T47D (cell line): ENCODE measurements at regions not wholly inside any gene's neighbourhood (a gene's known extent, or its start where the extent isn't known, plus 50 kb on each side); places are given as distances from the start of the nearest gene placed in this dataset.

Source experiments
- DNase-seq, 2 experiments: peaks; one replicate each; pipeline versions ENCODE4 v3.0.0 to v3.0.0-alpha.2; 2011 to 2012; ENCODE audit warnings: low read depth in 1 of 2, low spot score in 1 of 2
- JUND ChIP-seq: IDR thresholded peaks from 2 replicates; pipeline ENCODE4 v1.6.1; 2012; ENCODE audit warnings: low read depth
- in situ Hi-C: cut with HindIII; loops from 2 replicates; pipeline ENCODE4 v1.10.0; 2016; ENCODE audit warnings: low sequenced_read_pairs, low pct_unique_long_range_greater_than_20kb

- in situ Hi-C loops: no loop called here
Observed at GRCh38 chr20:48544402-48545339, 283.1 kb downstream of the PREX1 start.

GRCh38 chr20:48541581-48542071 is 286.2 kb downstream of the PREX1 start:
- no peak for DNase-seq
- in situ Hi-C loops: no loop called here
- no peak for TF ChIP-seq JUND

More at GRCh38 chr20:48544402-48545339, 283.1 kb downstream of the PREX1 start:
- no peak for TF ChIP-seq JUND
- peak in 1 of 2 experiments; percentile 40 for DNase-seq

- DNase-seq: no peak
- in situ Hi-C loops: no loop called here
- TF ChIP-seq JUND: no peak
Observed at GRCh38 chr20:48538856-48539255, 288.9 kb downstream of the PREX1 start.

DNA sequence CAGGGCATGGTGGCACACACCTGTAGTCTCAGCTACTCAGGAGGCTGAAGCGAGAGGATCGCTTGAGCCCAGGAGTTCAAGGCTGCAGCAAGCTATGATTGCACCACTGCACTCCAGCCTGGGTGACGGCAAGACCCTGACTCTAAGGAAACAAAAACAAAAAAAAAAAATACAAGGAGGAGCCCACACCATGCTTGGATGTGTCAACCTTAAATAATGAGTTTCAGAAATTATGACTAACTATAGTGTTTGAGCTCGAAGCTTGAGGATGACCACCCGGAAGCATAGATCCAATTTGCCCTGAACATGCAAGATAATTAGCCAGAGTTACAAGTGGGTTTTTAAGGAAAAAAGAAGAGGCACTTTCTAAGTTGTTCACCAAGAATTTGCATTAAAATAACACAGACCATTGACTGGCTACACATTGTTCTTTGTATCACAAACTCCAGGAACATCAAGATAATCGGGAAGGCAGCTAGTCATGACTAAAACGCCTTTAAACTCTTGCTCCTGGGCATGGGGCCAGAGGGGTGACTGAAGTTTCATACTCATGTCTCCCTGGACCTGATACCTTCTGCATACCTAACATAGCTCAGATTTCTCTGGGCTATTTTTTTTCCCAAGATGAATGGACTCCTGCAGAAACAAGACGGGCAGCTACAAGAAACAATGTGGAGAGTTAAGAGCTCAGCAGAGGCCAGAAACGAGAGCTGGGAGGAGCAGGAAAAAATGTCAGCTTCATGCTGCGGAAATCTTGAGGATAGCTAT is 289.6 kb downstream of the PREX1 start:
- peak in 1 of 2 experiments; percentile 13 for DNase-seq
- TF ChIP-seq JUND: no peak
- in situ Hi-C loops: no loop called here

DNA sequence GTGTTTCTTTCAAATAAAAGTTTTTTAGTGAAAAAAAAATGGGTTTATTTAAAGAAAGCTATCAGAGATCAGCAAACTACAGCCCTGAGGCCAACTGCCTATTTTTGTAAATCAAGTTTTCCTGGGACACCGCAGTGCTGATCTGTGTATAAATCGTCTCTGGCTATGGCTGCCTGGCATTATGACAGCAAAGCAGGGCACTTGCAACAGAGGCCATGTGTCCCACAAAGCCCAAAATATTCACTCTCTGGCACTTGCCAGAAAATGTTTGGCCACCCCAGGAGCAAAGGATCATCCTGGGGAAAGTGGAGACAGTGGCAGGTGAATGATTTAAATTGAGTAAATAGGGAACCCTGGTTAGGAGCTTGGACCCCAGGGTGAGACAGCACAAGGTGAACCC is 291.6 kb downstream of the PREX1 start:
- in situ Hi-C loops: no loop called here
- no peak for TF ChIP-seq JUND
- DNase-seq: no peak

GRCh38 chr20:48535556-48535955 is 292.2 kb downstream of the PREX1 start:
- TF ChIP-seq JUND: no peak
- DNase-seq: no peak
- in situ Hi-C loops: no loop called here

DNA sequence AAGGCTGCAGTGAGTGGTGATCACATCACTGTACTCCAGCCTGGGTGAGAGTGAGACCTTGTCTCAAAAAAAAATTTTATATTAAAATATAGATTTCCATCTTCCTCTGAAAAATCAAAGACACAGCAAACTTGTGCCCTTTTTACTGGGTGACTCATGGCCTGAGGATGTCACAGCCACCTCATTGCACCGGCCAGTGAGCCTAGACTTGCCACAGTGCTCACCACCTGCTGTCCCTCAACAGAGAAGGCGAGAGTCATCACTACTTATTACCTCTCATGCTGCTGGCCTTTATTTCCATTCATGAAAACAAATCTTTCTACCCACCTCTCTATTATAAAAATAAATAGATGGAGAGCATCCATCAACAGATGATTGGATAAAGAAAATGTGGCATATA is 295.8 kb downstream of the PREX1 start:
- TF ChIP-seq JUND: no peak
- DNase-seq: no peak
- in situ Hi-C loops: no loop called here

GRCh38 chr20:48531505-48531904 is 296.3 kb downstream of the PREX1 start:
- no peak for DNase-seq
- in situ Hi-C loops: no loop called here
- no peak for TF ChIP-seq JUND

GRCh38 chr20:48530957-48531356 is 296.8 kb downstream of the PREX1 start:
- DNase-seq: peak; percentile 53 to 61
- no peak for TF ChIP-seq JUND
- in situ Hi-C loops: no loop called here

DNA sequence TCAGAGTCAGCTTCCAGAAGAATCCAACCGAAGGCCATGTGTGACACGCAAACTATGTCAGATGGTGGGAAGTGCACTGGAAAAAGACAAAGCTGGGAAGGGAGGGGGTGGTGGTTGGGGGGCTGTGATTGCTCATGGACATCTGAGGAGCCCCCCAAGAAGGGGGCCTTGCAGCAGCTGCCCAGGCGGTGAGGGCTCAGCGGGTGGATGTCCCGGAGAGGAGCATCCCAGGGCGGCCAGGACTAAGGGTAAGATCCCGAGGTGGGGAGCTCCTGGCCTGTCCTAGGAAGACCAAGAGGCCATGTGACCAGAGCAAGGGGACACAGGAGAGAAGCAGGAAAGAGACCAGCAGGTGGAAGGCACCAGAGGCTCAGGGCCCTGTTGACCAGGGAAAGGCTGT is 299.5 kb downstream of the PREX1 start:
- TF ChIP-seq JUND: no peak
- DNase-seq: no peak
- in situ Hi-C loops: no loop called here

- in situ Hi-C loops: no loop called here
Observed at GRCh38 chr20:48527771-48528170, 300.0 kb downstream of the PREX1 start.

DNA sequence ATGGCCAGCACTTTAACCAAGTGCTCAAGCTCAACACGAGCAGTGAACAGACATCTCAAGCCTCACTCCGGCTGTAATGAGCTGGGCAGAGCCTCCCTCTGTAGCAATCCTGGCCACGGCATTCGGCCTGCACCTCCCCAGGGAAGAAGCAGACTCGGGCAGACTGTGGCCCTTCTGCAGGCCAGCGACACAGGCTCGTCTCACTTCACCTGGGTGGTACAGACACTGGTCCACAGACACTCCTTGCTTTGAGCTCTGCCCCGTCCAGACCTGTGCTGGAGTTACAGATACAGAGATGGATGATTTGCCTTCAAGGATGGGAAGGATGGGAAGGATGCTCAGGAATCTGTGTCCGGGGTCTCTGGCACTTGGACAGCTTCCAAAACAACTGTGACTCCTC is 300.9 kb downstream of the PREX1 start:
- in situ Hi-C loops: no loop called here
- DNase-seq: no peak
- TF ChIP-seq JUND: no peak

More at GRCh38 chr20:48527771-48528170, 300.0 kb downstream of the PREX1 start:
- no peak for DNase-seq
- TF ChIP-seq JUND: no peak

DNA sequence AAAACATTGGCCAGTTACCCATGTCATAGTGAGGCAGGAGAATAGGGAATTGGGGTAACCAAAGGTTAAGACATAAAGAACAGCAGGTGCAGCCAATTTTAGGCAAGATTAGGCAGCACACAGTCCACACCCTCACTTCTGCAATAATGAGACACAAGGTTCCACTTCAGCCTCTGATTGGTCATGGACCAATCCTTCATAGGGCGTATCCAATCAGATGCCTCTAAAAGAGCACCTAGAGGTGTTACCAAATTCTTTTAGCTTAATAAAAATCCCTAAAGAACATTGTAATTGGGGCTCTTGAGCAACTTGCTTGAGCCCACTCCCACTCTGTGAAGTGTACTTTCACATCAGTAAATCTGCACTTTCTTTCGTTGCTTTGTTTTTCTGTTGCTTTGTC is 302.4 kb downstream of the PREX1 start:
- in situ Hi-C loops: no loop called here
- TF ChIP-seq JUND: no peak
- DNase-seq: no peak
